Iris pigment epithelial cell (primary cell): ENCODE measurements at regions not wholly inside any gene's neighbourhood (a gene's known extent, or its start where the extent isn't known, plus 50 kb on each side); places are given as distances from the start of the nearest gene placed in this dataset.
"Not testable (repeated sequence)": the region's sequence is repeated elsewhere in the genome, so short reads cannot be mapped to it uniquely, and the experiment has no call there.

Experiments
- DNase-seq: peaks from one replicate; pipeline ENCODE4 v3.0.0-alpha.2; 2011; ENCODE audit warnings: low read depth

GRCh38 chr3:22318325-22318724 is 567.3 kb upstream of the ZNF385D start:
- DNase-seq: no peak

GRCh38 chr3:22319446-22319845 is 568.4 kb upstream of the ZNF385D start:
- peak; percentile 36 for DNase-seq

GRCh38 chr3:22322861-22323260 is 571.9 kb upstream of the ZNF385D start:
- DNase-seq: no peak

- no peak for DNase-seq
These were observed 575.3 kb upstream of the ZNF385D start for GRCh38 chr3:22326305-22326704.

GRCh38 chr3:22334996-22335395 is 584.0 kb upstream of the ZNF385D start:
- no peak for DNase-seq

- no peak for DNase-seq
These were observed 598.3 kb upstream of the ZNF385D start for GRCh38 chr3:22349215-22349851.

GRCh38 chr3:22351806-22352205 is 600.8 kb upstream of the ZNF385D start:
- DNase-seq: no peak

GRCh38 chr3:22353126-22353525 is 602.1 kb upstream of the ZNF385D start:
- DNase-seq: no peak

- DNase-seq: no peak
These were observed 607.3 kb upstream of the ZNF385D start for GRCh38 chr3:22358334-22358733.

- no peak for DNase-seq
These were observed 609.2 kb upstream of the ZNF385D start for GRCh38 chr3:22360164-22360563.

GRCh38 chr3:22360970-22361369 is 610.0 kb upstream of the ZNF385D start:
- DNase-seq: peak; percentile 26

GRCh38 chr3:22361521-22361920 is 610.5 kb upstream of the ZNF385D start:
- peak; percentile 15 for DNase-seq

- DNase-seq: no peak
These were observed 613.8 kb upstream of the ZNF385D start for GRCh38 chr3:22364851-22365250.

- DNase-seq: no peak
These were observed 615.8 kb upstream of the ZNF385D start for GRCh38 chr3:22366781-22367180.

- no peak for DNase-seq
These were observed 620.0 kb upstream of the ZNF385D start for GRCh38 chr3:22371036-22371435.

GRCh38 chr3:22371607-22372291 is 620.7 kb upstream of the ZNF385D start:
- DNase-seq: no peak

GRCh38 chr3:22372292-22373062 is 621.5 kb upstream of the ZNF385D start:
- no peak for DNase-seq

- DNase-seq: no peak
These were observed 622.2 kb upstream of the ZNF385D start for GRCh38 chr3:22373182-22373581.

GRCh38 chr3:22373827-22374226 is 622.8 kb upstream of the ZNF385D start:
- no peak for DNase-seq

- peak; percentile 51 for DNase-seq
These were observed 626.4 kb upstream of the ZNF385D start for GRCh38 chr3:22377421-22377820.

- DNase-seq: no peak
These were observed 627.9 kb upstream of the ZNF385D start for GRCh38 chr3:22378869-22379268.

- no peak for DNase-seq
These were observed 629.2 kb upstream of the ZNF385D start for GRCh38 chr3:22380253-22380652.

- not testable (repeated sequence) for DNase-seq
These were observed 630.6 kb upstream of the ZNF385D start for GRCh38 chr3:22381564-22381963.
